NCI-H2227 (cell line): ENCODE measurements at regions not wholly inside any gene's neighbourhood (a gene's known extent, or its start where the extent isn't known, plus 50 kb on each side); places are given as distances from the start of the nearest gene placed in this dataset.
"Not testable (repeated sequence)": the region's sequence is repeated elsewhere in the genome, so short reads cannot be mapped to it uniquely, and the experiment has no call there.

Experiments
- DNase-seq: peaks from one replicate; lab custom pipeline; 2025; ENCODE audit not compliant: unreplicated experiment; lab: John Stamatoyannopoulos, UW

DNA sequence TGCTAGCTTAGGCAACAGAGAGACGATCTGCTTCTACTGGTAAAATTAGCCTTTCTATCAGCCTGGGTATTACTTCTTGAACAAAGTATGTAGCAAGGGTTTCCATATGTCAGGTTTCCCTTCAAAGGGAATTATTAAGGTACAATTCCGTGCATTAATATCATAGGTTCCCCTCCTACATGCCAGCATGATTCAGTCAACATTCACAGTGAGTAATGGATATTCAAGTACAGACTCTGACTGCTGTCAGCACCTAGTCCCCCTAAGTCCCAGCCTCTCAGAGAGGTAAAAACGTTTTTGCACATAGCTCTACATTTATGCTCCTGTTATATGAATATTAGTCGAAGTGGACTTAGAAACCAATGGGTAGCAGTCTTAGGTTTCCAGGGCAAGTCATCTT, 322.4 kb upstream of the CCNG1 start:
- DNase-seq = no peak

DNA sequence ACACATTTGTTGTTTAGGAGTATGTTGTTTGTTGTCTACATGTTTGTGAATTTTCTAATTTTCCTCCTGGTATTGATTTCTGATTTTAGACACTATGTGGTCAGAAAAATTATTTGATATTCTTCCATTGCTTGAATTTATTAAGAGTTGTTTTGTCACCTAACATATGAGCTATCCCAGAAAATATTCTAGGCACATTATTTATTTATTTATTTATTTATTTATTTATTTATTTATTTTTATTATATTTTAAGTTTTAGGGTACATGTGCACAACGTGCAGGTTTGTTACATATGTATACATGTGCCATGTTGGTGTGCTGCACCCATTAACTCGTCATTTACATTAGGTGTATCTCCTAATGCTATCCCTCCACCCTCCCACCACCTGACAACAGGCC, 320.8 kb upstream of the CCNG1 start:
- not testable (repeated sequence) for DNase-seq

DNA sequence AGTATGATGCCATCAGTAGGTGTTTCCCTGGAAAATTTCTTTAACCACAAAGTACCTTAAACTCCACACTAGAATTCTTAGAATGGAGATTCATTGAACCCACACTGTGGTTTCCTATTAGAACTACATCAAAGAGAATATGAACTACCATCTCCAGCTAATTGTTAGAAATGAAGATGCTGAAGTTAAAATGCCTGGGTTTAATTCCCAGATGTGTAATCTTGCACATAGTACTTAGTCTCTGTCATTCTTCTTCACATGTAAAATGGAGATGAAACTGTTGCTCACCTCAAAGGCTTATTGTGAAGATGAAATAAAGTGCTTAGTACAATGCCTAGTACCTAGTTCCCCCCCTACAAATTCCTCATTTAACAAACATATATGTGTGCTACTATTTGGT, 303.3 kb upstream of the CCNG1 start:
- DNase-seq = no peak

DNA sequence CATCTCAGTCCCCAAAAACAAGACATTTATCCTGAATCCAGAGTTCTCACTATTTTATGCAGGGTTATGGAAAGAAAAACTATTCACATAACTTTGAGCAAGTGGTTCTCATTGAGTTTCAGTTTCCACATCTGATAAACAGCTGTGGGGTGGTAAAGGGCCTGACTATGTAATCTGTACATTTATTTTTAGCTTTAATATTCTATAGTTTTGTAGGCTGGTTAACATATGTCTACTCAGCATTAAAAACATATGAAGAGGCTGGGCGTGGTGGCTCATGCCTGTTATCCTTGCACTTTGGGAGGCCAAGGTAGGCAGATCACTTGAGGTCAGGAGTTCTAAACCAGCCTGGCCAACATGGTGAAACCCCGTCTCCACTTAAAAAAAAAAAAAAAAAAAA, 301.5 kb upstream of the CCNG1 start:
- no peak for DNase-seq

DNA sequence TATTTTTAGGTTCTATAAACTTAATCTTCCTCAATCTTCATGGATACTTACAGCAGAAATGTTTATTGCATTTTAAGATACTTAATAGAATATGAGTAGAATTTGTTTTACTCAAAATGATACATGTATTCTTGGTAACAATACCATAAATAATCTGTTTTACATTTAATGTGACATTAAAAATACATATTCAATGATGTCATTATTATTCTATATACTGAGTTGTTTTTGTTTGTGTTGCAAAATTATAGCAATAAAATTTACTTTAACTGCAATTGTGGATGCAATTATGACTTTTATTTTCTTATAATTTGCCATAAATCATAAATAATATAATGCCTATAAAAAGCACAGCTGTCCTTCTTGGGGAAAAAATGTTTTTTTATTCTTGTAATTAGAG, 275.9 kb upstream of the CCNG1 start:
- no peak for DNase-seq

DNA sequence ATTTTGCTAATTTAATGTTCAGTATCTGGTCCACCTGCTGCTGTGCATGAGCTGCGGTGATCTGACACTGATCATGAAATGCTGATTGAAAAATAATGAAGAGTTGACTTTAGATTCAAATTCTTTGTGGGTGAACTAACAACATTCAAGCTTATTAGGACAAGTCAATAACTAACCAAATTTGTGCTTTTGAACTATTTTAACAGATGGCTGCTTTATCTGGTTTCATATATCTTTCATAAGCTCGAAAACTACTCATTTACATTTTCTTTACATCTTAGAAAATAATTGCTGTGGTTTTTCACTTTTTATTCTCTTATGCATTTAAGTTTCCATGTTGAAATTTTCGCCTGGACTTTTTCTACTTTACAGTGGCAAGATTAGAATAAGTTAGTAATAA, 274.8 kb upstream of the CCNG1 start:
- no peak for DNase-seq

DNA sequence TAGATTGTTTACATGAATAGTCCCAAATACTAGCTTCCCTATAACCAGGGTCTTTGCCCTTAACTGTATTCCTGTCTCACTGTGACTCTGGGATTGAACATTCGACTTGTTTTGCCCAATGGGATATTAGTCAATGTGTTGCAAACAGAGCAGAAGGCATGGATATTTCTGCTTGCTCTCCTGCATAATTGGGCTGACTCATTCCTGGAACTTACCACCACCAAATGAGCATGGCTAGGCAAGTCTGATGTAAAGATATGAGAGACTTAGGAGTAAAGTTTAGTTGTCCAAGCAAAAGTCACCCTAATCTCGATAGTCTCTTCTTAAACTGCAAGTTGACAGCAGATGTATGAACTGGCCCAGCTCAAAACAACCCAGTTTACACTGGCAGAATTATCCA, 273.5 kb upstream of the CCNG1 start:
- no peak for DNase-seq

DNA sequence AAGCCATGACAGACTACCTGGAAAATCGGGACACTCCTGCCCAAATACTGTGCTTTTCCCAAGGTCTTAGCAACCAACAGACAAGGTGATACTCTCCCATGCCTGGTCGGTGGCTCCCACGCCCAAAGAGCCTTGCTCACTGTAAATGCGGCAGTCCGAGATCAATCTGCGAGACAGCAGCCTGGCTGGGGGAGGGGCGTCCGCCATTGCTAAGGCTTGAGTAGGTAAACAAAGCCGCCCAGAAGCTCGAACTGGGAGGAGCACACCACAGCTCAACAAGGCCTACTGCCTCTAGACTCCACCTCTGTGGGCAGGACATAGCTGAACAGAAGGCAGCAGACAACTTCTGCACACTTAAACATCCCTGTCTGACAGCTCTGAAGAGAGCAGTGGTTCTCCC, 272.1 kb upstream of the CCNG1 start:
- peak; percentile 0 for DNase-seq

DNA sequence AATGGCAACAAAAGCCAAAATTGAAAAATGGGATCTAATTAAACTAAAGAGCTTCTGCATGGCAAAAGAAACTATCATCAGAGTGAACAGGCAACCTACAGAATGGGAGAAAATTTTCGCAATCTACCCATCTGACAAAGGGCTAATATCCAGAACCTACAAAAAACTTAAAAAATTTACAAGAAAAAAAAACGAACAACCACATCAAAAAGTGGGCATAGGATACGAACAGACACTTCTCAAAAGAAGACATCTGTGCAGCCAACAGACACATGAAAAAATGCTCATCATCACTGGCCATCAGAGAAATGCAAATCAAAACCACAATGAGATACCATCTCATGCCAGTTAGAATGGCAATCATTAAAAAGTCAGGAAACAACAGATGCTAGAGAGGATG, 267.2 kb upstream of the CCNG1 start:
- not testable (repeated sequence) for DNase-seq

DNA sequence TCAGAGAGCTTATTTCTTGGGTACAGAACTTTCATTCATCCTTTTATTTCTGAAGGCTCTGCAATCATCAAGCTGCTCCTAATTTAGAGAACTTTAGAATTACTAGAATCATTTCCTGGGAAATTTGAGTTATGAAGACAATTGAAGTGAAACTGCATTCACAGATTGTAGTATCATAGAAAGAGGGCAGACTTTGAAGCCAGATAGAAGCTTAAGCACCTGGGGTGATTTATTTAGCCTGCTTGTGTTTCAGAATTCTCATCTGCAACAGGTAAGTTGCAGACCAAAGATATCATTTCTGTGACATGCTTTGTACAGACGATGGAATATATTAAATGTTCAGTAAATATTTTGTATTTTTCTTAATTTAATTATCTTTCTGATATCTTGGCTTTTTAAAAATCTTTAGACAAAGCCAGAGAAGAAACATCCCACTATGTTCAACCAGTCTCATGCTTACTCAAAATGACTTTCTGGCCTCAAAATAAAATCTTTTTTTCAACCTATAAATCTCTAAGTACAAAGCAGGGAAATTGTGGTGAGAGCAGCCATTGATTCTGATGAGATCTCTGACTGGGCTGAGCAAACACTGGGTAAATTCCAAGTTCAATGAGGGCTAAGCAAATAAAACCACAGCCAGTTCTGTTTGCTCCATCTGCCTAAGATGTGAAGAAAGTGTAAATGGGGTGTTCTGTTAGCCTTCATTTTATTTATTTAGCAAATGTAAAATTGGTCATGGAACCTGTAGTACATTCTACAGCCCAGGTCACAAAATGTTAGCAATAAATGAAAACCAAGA, 264.7 kb upstream of the CCNG1 start:
- no peak for DNase-seq

DNA sequence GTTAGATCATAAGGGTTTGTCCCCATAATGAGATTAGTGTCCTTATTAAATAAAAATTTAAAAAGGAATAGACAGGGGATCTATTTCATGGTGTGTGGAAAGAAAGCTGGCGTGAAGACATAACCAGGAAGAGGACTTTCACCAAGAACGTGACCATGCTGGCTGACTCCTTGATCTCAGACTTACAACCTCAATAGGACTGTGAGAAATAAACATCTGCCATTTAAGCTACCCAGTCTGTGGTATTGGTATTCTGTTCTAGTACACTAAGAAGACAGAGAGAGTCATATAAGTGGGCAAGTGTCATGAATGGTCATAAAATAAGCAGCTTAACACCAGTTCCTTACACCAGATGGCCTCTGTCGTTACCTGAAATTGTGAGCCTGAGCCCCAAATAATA, 259.4 kb upstream of the CCNG1 start:
- DNase-seq = no peak

DNA sequence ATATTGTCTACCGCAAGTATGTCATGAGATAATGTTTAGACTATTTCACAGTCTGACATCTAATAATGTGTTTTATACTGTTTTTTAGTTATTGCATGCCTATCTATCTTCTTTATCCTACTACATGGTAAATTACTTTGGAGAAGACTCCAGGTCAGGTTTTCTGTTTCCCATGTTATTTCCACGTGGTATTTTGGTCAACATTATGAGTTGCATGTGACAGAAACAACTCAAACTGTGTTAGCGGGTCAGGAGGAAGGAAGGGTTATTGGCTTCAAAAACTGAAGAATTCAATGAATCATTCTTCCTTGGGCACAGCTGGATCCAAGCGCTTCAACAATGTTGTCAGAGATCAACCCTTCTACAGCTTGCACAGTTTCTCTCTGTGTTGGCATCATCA, 252.1 kb upstream of the CCNG1 start:
- DNase-seq = no peak

DNA sequence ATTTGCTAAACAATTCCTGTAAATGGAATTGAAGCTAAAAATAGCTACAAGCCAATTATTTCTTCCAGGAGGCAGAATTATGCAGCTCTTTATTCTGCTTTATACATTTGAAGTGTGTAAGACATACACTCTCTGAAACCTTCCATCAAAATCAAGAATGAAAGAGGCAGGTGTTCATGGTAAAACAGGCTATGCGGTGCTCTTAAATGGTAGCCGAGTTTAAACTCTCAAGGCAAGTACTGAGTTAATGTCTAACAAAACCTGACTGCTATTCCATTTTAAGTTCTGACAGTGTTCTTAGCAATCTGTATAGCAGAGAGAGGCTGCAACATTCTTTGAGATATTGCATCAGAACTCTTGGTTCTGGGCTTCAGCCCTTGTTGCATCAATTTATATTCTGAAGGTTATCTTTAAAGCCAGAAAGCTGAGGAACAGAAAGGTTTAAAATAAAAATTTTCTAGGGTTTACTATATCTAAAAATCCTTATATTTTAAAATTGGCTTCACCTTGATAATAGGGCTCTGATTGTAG, 248.3 kb upstream of the CCNG1 start:
- no peak for DNase-seq

DNA sequence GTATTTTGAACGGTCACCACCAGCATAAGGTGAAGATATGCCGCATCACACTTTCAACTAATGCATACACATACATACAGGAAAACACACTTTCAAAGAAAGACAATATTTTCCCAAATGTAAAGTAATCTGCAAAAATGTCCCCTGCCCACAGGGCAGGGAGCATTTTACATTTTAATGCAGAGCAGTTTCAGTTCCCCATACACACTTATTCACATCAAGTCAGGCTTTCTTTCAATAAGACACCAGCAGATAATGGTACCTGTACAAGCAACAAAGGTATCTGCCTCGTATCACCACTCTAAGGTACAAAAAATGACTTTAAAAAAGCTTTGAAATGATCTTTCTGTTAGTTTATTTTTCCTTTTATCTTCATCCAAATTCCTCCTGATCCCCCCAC, 247.1 kb upstream of the CCNG1 start:
- DNase-seq = no peak

DNA sequence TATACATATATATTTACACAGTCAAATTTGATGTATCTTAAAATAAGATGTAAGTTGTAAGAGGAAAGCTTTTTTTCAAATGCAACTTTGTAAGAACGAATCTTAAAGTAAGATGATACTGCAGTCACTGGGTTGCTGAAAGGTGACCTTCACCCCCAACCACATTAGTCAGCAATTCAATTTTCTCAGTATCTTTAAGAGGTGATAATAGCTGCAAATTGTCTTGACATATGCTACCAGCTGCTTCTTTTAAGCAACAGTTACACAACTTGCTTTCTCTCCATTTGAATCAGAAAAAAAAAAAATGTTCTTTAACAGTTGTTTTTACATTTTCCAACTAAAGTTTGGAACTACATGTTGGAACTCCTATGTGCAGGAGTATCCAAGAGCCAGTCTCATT, 246.6 kb upstream of the CCNG1 start:
- no peak for DNase-seq

DNA sequence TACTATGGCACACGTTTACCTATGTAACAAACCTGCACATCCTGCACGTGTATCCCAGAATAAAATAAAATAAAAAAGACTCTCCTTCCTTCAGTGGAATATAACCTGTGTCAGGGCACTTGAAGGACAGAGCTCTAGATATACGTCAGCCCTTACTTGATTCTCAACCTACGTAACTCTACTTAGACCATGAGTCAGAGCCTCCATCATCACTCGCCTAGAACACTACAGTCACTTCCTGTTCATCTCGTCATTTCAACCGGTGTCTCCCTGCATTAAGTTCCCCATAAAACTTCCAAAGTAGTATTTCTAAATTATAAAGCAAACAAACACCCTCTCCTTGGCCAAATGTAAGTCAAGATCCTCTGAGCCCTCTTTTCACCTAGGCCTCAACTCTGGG, 243.5 kb upstream of the CCNG1 start:
- no peak for DNase-seq

DNA sequence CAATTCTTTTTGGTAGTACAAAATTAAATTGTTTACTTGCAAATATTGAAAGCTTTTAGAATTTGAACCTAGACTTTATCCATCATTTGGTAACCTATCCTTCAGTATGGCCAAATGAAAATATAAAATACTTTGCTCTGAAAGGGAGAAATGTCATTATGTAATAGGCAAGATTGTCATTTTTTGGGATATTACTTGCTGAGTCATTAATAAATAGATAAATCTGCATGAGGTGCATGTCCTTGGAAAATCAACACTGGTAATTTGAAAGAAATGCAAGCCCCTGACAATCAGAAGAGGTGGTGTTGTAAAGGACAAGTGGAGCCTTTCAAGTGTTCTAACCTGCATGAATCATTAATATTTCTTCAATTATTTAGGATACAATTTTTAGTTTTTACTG, 231.8 kb upstream of the CCNG1 start:
- no peak for DNase-seq

DNA sequence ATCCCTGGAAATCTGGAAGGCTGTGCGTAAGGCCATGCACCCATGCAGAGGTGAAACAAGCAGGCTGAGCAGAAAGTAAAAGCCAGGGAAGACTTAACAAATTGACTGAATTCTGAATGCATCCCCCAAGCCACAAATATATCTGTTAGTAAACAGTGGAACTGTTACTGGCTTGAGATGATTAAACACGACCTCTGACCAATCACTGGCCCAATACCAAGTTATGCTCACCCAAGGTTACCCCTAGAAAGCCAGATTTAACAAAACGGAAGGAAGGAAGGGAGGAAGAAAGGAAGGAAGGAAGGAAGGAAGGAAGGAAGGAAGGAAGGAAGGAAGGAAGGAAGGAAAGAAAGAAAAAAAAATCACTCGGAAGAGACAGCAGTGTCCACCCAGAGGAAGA, 215.8 kb upstream of the CCNG1 start:
- no peak for DNase-seq

DNA sequence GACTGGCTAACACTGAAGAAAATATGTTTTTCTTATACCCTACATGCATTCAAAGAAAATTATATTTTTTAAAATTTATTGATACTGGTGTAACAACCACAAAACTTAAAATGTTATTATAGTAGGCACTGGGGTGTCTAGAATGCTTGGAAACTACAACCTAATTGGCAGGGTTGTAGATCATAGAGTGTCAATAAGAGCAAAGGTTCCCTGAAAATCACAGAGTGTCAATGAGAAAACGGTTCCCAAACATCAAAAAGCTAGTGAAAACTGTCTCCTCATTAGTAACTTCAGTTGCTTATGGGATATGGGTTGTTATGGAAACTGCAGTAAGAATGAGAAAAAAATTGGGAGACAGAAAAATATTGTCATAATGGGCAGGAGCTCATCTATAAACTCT, 214.4 kb upstream of the CCNG1 start:
- no peak for DNase-seq

DNA sequence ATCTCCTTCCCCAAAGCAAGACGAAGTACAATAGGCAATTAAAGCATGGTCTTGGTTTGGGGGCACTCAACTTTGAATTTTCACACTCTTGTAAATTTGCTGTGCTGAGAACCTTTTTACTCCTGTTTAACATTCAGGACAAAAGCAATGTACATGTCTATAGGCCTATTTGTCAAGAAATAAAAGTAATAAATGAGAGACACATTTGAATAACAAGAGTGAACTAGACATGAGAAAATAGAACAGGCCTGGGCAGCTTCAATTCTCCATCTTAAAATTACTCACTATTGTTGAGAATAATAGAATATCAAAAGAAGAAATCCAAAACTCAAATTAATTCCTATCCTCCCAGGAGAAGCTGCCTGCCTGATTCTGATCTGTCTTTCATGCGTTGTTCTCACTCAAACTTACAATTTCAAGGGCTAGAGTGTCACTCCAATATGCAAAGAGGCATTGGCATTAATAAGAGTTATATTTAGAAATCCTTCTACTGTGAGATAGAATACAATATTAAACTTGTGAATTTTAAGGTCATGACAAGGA, 192.9 kb upstream of the CCNG1 start:
- DNase-seq = no peak

DNA sequence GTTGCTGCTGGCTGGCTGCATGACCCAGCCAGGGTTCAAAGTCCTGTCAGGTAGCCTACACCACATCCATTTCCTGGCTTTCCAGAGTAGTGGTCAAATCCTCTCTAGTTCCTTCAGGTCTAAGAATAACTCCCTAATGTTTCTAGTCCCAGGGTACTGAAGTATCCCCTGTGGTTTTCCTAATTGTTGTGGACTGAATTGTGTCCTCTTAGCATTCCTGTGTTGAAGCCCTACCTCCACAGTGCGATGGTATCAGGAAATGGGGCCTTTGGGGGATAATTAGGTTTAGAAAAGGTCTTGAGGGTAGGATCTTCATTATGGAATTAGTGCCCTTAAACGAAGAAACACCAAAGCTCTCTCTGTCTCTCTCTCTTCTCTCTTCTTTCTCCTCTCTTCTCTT, 191.8 kb upstream of the CCNG1 start:
- no peak for DNase-seq

DNA sequence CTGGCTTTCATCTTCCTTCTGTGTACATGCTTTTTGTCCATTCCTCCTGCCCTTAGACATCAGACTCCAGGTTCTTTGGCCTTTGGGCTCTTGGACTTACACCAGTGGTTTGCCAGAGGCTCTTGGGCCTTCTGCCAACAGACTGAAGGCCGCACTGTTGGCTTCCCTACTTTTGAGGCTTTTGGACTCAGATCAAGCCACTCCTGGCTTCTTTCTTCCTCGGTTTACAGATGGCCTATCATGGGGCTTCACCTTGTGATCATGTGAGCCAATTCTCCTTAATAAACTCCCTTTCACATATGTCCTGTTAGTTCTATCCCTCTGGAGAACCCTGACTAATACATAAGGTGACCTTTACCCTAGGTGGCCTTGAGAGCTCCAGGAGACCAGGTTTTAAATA, 189.1 kb upstream of the CCNG1 start:
- DNase-seq = no peak

DNA sequence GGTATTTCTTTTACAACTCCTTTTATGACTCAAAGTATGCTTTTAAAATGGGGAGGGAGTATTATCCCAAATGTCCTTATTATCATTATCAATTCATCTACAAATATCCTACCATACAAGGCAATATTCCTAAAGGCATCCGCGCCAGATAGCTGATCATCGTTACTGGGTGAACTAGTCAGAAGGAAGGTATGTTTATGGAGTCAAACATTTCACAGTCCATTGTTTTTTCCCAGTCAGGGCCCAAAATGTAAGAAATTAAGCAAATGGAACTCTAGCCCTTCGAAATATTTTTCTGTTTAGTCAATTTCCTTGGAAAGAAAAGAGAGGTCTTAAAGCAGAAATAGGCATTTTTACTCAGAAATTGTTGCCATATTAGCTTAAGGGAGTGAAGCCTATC, 188.5 kb upstream of the CCNG1 start:
- no peak for DNase-seq
